HG03432 (cell line): ENCODE measurements at regions not wholly inside any gene's neighbourhood (a gene's known extent, or its start where the extent isn't known, plus 50 kb on each side); places are given as distances from the start of the nearest gene placed in this dataset.

Experiments used
- ATAC-seq: cut with Tn5 transposase; IDR thresholded peaks from one replicate; pipeline ENCODE4 v1.9.1; 2021; ENCODE audit warnings: mild to moderate bottlenecking, moderate library complexity; ENCODE audit not compliant: unreplicated experiment

DNA sequence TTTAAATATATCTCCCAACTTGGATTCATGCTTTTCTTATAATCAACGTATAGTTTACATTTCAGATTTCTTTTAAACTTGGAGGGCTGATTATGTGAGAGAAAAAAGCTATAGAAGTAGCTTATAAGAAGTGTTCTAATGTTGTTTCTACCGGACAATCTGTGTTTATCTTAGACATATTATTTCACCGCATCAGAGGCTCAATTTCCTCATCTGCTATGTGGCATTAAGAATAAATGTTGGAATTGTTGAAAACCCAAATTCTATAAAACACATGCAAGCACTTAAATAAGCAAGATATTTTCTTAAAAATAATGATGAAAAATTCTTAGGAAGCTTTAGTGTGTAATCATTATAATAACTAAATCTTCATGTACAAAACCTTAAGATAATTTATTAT is 407.9 kb downstream of the HRH4 start:
- ATAC-seq, result no peak

DNA sequence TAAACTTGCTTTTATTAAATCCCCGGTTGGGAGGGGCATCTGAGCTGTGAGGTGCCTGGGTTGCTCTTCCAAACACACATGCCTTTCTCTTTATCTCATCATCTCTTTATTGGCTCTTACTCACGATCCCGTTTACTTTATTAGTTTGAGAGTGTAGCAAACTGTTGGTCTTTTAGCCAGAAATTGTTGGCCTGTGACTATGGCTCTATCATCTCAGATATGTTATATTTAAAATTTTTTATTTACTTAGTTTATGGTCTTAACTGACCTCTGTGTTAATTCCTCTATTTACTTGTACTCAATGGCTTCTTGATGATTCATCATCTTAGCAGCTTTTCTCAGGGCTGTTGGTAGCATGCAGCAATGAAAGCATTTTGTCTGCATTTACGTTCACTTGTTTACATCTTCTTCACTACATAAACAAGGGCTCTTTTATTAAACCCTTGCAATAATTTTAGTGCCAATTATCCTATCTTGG is 408.4 kb downstream of the HRH4 start:
- ATAC-seq, result no peak

DNA sequence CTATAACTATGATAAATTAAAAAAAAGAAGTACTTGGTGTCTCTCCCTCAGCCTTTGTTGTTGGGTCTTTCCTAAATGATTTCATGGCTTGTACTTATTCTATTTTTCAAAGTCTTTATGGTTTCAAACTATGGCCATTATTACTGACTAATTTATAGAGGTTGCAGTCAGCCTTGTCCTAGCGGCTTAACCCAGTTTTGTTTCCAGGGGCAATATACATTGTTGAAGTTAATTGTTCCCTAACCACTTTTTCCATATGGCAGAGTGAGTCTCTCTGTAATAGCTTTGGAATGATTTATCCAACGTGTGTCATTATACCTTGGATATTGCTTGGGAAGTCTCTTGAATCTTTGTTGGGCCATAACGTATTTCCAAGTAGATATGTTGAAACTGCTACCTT is 408.8 kb downstream of the HRH4 start:
- no peak for ATAC-seq

DNA sequence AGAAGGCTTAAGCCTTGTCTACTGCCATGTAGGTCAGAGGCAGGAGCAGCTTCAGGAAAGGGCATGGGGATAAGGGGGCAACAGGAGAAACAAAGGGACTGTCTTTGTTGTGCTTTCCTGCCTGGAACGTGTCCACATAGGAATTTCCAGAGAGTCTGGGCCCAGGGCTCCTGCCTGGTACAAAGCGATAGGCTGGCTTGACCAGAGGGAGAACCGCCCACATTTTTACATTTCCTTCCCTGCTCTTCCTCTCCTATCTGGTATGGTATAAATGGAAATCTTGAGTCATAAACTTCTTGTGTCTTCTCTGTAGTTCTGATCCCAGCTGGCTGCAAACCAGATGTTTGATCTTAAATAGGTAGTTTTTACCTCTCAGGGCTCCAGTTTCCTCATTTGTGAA is 414.8 kb downstream of the HRH4 start:
- no peak for ATAC-seq

DNA sequence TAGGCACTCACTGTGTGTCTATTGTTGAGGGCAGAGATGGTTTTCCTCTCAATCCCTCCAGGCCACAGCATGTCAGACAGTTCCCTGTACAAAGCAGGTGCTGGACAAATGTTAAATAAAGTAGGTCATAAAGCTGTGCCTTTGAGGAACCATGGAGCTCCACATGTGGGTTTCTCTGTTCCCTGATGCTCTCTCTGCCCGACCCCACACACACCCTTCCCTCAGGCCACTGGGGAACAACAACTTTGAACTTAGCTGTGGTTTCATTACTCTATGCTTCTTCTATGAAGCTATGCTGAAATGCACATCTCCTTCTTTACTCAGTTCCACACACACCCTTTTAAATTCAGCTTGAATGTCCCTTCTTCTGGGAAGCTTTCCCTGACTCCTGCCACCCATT is 415.3 kb downstream of the HRH4 start:
- no peak for ATAC-seq

DNA sequence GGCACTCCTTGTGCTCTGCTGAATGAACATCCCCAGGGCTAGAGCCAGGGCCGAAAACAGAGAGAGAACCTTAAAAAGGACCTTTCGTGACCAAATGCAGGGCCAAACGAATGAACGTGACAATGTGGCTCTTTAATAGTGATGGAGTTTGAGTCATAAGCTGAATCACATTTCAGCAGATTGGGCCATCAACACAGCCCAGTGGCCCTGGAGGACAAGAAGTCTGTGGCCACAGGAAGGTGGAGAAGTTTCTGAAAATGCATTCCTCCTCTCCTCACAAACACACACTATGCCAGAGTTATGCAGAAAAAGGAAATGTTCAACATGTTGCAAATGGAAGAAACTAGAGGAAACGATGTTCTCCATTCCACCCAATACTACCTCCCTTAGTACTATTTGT is 415.8 kb downstream of the HRH4 start:
- no peak for ATAC-seq

DNA sequence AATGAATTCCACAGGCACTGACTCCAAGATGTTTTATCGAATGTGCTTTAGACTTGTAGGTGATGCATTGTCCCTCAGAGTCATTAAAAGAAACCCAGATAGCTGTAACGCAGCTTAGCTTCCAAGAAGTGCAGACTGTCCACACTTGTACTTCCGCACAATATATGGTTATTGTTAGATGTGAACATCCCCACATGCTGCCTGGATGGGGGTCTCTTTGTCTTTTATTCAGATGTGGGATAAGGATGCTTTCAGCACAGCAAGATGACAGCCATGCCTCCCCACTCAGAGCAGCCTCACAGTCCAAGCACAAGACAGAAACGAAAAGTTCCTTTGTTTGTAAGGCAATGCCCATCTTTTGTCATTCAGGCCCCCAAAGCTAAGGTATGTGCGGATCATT is 416.6 kb downstream of the HRH4 start:
- no peak for ATAC-seq

DNA sequence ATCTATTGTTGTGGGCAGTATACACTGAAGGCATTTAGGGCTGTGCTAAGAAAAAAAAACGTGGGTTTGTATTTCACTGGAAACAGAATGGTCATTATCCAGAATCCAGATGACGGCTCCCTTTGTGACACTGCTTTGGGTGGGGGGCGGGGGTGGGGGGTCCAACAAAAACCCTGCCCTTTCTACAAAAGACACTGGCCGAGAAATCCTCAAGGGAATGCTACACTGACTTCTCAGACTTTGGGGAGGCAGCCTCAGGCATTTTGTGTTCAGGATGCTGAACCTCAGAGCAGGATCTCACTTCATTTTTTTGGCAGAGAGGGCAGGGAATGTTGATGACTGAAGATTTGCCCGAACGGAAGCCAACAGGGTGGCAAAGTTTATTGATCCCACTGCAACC is 417.1 kb downstream of the HRH4 start:
- ATAC-seq, result no peak

DNA sequence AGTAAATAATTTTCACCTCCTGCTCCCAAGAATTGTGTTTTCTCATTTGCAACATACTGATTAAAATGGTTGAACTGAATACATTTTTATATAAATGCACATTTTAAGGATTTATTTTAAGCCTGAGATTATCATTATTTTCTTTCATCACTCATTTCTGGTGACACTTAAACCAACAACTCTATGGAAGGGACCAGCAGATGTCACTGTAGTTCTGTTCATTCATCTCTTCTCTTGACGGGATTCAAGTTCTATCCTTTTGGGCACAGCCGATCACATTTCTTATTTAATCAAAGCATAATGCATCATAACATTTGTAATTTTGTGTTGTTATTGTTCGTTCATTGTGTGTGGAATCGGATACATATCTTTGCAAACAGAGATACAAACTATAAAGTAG is 417.9 kb downstream of the HRH4 start:
- no peak for ATAC-seq

DNA sequence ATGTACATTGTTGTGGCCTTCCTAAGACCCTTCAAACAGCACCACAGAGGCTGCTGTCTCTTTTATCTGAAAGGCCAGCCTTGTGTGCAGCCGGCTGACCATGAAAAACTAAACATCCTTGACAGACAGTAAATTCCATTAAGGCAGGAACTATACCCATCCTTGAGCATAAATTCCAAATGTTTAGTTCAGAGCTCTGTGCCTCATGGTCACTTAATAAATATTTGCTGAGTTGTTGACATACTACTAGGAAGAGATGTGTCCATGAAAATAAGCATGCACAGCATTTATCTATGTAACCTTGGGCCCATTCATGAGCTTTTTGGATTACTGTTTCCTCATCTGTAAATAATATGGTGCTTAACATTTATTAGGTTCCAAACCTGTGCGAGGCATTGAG is 424.8 kb downstream of the HRH4 start:
- no peak for ATAC-seq

DNA sequence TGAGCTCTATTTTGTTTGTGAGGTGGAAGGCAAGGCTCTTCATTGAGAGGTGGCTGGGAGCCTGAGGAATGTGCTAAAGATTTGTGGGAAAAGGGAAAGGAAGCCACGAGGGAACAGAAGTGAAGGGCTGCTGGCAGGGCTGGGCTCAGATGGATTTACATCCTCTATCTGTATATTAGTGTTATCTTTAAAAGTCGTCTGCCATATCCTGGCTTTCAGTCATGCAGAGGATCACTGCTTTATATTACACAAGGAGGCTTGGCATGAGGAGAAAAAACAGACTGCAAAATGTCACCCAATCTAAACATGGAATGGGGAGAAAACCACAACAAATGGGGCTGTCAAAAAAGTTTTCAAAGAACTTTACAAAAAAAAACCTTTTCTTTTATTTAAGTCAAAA is 434.4 kb downstream of the HRH4 start:
- no peak for ATAC-seq

DNA sequence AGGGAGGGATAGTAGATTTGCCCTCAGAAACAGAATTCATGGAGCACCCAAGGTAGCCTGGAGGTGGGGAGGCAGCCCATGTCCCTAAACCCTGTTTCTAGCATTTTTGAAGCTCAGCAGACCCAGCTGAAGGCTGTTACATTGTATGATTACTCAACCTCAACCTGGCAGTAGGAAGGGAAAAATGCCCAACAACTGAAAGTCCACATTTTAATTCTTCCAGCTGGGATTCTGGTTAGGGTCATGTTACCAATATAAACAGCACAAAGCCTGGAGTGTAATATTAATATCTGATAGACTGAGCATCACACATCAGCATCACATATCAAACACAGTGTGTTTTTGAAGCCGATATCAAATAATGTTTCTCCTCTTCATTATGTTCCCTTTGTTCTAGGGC is 437.0 kb downstream of the HRH4 start:
- ATAC-seq, result no peak

DNA sequence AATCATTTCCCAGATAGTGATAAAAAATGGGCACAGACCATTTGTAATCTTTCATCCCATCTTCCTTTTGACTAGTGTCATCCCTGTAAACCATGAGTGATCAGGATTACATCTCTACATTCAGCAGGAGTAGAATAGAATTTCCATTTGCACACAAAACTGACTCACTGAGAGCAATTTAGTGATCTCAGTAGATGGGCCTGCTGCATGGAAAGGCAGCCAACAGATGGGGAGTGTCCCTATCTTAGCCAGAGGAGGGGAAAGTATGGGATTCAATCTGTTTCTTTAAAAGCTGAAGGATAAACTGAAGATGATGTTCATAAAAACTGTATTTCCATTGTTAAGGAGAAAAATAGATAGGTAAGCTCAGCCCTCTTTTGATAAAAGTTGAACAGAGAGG is 441.7 kb downstream of the ZNF521 start:
- no peak for ATAC-seq

DNA sequence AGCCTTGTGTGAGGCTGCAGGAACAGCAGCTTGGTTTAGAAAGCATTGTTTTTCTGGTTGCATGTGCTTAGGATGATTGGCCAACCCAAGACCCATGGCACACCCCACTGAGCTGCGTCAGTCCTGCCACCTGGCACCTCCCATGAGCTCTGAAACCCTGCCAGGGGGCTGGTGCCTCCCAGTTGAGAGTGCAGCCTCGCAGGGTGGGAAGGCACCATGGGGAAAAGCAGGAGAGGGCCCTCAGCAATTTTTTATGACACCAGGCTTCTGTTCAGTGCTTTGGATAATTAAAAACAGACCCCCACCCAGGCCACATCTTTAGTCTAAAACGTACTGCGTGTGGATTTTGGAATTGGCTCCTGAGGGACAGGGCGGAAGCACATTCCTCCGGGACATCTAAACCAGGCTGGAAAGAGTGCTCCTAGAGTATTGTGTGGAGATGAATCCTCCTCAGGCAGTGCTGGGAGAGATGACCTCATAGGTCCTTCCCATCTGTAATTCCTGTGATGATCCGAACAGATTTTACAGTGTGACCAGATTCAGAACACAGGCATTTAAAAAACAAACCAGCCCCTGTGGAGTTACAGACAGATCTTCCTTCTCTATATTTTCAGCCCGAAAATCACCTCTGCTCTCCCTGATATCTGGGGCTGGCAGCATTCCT is 438.3 kb downstream of the ZNF521 start:
- ATAC-seq, result no peak

DNA sequence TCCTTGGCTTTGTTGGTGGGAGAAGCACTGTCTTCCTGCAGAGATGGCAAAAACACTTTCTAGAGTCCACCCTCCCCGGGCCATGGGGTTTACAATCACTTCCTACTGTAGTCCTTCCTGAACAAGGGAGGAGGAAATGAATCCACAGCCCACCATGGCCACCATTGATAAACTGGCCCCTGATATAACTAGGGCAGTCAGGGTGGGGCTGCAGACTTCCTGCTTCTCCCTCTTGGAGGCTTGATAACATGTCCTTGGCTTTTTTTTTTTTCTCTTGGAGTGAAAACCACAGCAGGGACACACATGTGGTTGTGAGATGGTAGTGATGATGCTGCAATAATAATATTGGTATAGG is 437.8 kb downstream of the ZNF521 start:
- no peak for ATAC-seq

DNA sequence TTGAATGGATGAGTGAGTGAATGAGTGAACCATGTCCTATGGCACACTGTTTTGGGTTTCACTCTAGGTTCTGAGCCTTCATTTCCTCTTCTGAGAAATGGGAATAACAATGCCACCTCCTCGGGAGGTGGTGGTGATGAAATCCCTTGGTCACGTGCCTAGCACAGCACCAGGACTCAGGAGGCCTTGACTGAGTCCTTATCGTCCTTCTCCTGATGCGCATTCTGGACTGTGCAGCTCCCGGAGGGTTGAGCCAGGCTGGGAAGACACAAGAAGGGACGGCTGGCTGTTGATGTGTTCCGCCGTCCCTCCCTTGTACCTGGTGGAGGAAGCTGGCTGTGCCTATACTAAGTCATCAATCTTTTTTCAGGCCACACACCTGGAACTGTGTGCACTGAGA is 437.3 kb downstream of the ZNF521 start:
- ATAC-seq, result no peak

DNA sequence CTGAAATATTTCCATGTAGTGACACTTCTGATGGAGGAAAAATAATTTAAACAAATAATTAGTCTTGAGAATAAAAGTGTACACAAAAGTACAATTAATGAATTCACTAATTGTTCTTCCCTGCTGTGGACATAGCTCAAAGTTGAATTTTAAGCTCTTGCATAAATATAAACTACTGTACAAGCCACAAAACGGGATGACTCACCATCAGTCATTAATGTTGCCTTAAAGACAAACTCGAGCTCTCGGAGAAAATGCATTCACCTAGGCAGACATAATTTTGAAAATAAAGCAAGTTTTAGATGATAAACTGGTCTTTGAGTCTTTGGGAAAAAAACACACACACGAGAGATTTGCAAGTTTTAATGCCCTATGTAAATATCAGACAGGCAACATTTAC is 436.4 kb downstream of the ZNF521 start:
- no peak for ATAC-seq

DNA sequence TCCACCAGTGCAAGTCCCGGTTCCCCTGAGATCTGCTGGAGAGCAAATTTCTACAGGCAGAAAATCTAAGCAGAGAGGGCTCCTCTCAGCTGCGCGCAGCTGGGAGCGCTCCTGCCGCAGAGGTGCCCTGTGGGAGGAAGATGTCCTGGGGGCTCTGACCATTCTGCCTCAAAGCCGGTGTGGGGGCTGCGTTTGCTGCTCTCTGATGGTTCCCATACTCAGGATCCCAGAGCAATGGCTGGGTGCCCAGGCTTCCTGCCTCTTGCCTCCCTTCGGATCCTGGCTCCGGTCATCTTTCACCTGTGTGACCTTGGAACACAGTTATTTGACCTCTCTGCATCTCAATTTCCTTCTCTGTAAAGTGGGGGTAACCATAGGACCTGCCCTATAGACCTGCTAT is 434.2 kb downstream of the ZNF521 start:
- no peak for ATAC-seq

DNA sequence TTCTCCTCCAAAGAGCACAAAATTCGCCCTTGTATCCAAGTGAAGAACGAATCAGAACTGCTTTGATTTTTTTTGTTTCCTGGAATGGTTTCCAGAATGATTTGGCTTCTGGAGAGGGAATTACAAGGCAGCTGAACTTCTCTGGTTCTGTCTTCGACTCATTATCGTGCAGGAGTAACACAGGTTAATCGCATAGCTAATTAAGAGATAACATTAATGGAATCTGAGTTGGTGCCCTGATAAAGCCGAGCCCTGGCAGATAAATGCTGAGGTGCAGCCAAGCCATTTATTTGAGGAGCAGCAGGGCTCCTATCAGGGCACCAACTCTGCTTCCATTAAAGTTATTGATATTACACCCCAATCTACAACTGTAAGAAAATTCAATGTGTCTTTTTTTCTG is 433.7 kb downstream of the ZNF521 start:
- ATAC-seq, result no peak

DNA sequence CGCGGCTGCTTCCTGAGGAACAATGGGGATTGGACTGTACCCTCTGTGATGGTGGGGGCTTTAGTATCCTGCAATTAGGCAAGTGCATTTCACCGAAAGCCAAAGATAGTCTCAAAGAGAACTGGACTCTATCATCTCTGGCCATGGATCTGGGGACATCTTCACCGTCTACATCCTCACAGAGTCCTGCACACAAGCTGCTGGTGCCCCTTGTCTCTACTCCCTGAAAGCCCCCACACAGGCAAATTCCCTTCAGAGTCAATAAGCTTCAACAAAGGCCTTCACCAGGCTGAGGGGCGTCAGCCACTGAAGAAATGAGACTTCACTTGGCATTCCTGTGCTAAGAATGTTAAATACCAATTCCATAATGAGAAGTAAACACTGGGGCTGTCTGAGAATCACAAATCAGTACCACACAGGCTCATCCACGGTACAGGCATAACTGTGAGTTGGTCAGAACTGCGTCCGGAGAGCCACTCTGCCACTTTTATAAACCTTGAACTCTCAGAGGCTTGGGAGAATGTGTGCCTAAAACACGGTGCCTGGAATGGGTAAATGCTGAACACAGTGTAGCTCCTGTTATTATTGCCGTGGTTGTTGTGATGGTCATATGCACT is 432.7 kb downstream of the ZNF521 start:
- ATAC-seq, result no peak

DNA sequence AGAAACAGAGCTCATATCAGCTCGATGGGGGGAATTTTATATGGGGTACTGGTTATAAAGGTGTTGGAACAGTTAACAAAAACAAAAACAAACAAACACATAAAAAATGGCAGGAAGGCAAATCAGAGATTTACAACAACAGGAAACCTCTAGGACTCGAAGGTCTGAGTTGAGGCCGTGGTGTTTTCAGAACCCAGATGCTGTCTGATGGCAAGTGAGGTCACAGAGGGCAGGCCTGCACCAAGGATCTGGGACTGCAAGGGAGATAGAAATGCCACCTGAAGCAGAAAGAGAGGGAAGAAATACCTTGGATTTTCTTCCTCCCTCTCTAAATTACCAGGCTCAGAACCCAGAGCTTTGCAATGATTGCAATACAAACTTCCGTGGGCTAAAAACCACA is 429.5 kb downstream of the ZNF521 start:
- peak; percentile 38 for ATAC-seq

DNA sequence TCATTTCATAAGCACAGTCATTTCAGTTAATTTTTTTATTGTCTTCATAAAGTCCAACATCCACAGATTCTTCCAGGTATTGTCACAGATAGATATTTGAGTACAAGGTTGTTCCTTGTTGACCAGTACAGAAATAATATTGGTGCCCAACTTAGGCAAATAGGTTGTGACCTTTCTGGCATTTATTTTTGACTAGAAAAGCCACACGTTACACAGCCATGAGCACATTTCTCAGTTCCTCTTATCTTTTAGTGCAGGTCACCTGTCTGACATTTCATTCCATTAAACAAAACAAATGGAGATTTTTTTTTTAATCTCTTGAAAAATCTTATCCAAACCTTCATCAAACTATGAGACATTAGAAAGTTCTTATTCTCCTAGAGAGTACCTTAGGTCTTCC is 428.8 kb downstream of the ZNF521 start:
- ATAC-seq, result peak; percentile 79

DNA sequence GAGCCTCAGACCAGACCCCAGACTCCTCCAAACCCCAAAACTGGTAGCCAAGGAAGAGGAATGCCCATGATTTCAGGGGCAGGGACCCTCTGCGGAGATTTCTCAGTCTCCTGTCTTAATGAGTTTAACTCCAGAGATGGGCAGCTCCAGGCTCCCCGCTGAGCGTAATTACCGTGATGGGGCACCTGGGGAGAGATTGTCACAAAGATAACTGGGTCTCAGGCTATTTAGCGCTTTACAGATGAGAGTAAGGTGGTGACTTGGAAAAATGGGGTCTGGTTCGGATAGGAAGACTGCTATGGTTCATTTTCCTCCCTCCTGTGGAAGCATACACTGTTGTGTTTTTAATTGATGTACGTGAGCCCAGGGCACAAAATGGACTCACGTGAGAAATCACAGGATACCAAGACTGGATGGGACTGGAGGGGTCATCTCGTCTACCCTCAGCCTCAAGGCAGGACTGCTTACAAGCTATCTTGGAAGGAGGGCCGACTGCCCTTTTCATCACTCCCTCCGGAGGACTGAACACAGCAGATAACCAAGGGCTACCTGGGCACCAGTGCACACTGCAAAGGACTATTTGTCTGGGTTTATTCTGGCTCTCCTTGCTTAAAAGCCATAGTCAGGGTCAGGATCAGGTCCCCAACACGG is 427.8 kb downstream of the ZNF521 start:
- ATAC-seq, result no peak
